ENCODE measurements at regions not wholly inside any gene's neighbourhood (a gene's known extent, or its start where the extent isn't known, plus 50 kb on each side); places are given as distances from the start of the nearest gene placed in this dataset.

DNA sequence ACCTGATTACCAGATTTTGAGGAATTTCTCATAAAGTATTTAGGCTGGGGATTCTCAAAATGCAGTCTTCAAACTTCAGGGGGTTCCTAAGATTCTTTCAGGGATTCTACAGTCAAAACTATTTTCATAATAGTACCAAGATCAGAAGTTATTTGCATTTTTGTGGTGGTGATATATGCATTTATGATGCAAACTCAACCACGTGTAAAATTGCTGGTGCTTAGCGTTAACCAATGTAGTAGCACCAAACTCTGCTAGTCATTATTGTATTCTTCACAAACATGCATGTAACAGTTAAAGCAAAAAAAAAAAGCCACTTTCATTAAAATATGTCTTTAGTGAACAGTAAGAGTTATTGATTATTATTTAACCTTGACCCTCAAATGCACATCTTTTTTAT, 274.9 kb upstream of the DNAJC19 start:
- H3K4me3 ChIP-seq (ENCODE audit: low read depth, low read length): no peak overlapping the region
- TF ChIP-seq, protein P1, sequence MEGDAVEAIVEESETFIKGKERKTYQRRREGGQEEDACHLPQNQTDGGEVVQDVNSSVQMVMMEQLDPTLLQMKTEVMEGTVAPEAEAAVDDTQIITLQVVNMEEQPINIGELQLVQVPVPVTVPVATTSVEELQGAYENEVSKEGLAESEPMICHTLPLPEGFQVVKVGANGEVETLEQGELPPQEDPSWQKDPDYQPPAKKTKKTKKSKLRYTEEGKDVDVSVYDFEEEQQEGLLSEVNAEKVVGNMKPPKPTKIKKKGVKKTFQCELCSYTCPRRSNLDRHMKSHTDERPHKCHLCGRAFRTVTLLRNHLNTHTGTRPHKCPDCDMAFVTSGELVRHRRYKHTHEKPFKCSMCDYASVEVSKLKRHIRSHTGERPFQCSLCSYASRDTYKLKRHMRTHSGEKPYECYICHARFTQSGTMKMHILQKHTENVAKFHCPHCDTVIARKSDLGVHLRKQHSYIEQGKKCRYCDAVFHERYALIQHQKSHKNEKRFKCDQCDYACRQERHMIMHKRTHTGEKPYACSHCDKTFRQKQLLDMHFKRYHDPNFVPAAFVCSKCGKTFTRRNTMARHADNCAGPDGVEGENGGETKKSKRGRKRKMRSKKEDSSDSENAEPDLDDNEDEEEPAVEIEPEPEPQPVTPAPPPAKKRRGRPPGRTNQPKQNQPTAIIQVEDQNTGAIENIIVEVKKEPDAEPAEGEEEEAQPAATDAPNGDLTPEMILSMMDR (IDR thresholded peaks at IDR 0.05; ENCODE audit: insufficient read depth, low read depth, low read length): no peak
- no peak for DNase-seq (ENCODE audit: low read depth)

DNA sequence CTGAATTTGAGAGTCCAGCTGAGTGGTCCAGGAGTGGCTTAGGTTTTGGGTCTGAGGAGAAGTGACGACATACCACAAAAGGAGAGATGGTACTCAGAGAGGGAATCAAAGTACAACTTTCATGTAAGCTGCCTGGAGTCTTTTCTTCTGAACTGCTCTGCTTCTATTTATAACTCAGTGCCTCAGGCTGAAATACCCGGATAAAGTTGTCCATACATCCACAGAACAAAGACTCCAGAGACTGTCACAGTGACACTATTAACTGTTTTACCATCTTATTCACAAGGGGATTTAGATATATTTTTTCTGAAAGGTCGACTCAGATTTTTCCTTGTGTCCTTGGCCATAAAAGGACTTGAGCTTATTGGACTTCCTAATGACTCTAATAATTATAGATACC, 264.3 kb upstream of the DNAJC19 start:
- TF ChIP-seq, protein P1 (IDR thresholded peaks at IDR 0.05; ENCODE audit: insufficient read depth, low read depth, low read length): no peak
- no peak overlapping the region for H3K4me3 ChIP-seq (ENCODE audit: low read depth, low read length)
- DNase-seq (ENCODE audit: low read depth): no peak

DNA sequence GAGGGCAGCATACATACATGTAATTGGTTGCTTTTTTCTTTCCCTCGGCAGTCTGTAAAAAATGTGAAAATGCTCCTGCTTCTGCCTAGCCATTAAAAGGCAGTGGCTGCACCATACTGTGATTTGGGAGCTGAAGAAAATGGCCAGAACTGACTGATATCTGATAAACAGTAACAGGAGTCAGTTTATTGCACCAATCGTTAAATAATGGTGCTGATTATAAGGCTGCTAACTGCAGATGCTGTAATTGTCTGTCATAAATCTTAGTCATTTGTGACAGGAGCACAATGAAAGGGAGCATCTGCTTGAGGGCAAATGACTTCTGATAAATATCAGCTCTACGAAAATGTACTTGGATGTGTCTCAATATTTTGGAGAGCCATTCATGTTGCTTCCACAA, 263.1 kb upstream of the DNAJC19 start:
- DNase-seq (ENCODE audit: low read depth): no peak
- no peak overlapping the region for H3K4me3 ChIP-seq (ENCODE audit: low read depth, low read length)
- TF ChIP-seq, protein P1 (IDR thresholded peaks at IDR 0.05; ENCODE audit: insufficient read depth, low read depth, low read length): no peak

DNA sequence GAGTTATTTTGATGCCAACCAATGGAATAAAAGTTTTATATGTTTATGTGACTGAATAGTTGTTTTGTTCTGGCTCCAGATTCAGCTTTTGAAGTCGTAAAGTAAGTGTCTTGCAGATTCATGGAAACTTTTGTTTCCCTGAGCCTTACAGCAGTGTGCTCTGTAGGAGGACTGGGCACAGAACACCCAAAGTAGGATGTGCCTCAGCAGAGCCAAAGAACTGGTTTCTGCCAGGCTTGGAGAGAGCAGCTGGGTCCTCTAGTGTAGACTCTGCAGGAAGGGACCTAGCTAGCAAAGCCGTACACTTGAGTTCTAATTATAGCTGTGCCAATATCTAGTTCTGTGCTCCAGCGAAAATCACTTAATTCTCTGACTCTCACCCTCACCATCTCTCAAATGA, 261.2 kb upstream of the DNAJC19 start:
- no peak overlapping the region for H3K4me3 ChIP-seq (ENCODE audit: low read depth, low read length)
- TF ChIP-seq, protein P1 (IDR thresholded peaks at IDR 0.05; ENCODE audit: insufficient read depth, low read depth, low read length): no peak

DNA sequence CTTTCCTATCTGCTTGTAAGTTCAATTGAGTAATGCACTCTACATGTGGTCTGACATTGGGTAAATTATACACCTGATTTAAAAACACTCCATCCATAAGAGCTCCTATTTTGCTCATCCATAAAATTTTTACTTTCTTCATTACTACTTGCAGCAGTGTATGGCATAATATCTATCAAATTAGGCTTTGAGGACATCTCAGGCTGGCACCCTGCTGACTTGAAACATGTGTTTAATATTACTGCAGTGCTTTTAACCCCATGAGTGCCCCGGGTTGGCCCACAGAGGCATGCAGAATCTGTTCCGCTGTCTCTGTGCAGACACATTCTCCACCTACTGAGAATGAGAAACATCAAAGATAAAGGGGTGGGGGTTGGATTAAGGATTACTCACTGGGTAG, 249.9 kb upstream of the DNAJC19 start:
- H3K4me3 ChIP-seq (ENCODE audit: low read depth, low read length): no peak overlapping the region
- DNase-seq (ENCODE audit: low read depth): no peak
- TF ChIP-seq, protein P1 (IDR thresholded peaks at IDR 0.05; ENCODE audit: insufficient read depth, low read depth, low read length): no peak

More for the DNA sequence above, 261.2 kb upstream of the DNAJC19 start:
- no peak for DNase-seq (ENCODE audit: low read depth)

DNA sequence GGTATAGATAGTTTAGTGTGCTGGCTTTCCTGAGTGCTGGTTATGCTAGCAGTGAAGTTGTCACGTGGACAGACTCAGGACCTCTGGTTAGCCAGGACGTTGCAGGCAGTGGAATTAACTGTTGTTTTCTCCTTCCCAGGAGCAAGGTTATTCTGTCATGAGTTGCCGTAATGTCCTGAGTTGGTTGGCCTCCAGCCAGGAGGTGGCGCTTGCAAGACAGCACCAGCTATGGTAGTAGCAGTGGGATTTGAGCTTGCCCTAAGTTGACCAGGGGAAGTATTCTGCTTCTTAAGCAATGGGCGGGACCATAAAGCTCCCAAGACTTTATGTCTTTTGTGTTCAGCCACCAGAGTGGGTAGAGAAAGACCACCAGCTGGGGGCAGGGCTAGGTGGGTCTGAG, 240.7 kb upstream of the DNAJC19 start:
- TF ChIP-seq, protein P1 (IDR thresholded peaks at IDR 0.05; ENCODE audit: insufficient read depth, low read depth, low read length): no peak
- no peak overlapping the region for H3K4me3 ChIP-seq (ENCODE audit: low read depth, low read length)
- no peak for DNase-seq (ENCODE audit: low read depth)

DNA sequence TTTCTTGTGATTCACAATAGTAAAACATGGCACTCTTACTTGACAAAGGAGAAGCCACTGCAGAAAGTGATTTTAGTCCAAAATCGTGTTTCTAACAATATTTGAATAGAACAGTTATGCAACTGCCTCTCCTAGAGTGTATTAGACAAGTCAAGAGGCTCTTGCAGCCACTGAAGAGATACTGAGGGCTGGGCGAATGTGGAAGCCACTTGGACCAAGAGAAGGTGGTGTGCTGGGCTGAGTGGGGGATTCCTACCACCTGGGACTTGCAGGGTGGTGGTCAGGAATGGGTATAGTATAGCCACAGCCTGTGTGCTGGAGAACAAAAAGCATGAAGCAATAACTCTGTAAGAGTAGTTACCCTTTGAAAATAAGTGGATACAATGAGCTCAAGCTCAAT, 223.8 kb upstream of the DNAJC19 start:
- TF ChIP-seq, protein P1 (IDR thresholded peaks at IDR 0.05; ENCODE audit: insufficient read depth, low read depth, low read length): no peak
- no peak for DNase-seq (ENCODE audit: low read depth)
- no peak overlapping the region for H3K4me3 ChIP-seq (ENCODE audit: low read depth, low read length)
